GM19238 (cell line): ENCODE measurements at regions not wholly inside any gene's neighbourhood (a gene's known extent, or its start where the extent isn't known, plus 50 kb on each side); places are given as distances from the start of the nearest gene placed in this dataset.

ENCODE experiments used
- DNase-seq: peaks from one replicate; pipeline ENCODE4 v3.0.0; 2011; ENCODE audit warnings: low spot score; ENCODE audit not compliant: insufficient read length

GRCh38 chr3:174640932-174641331 is 218.2 kb upstream of the NAALADL2 start:
- no peak for DNase-seq

GRCh38 chr3:174644287-174644686 is 214.8 kb upstream of the NAALADL2 start:
- DNase-seq, result no peak

- DNase-seq, result no peak
Observed at GRCh38 chr3:174651951-174652350, 207.2 kb upstream of the NAALADL2 start.

- no peak for DNase-seq
Observed at GRCh38 chr3:174659511-174659910, 199.6 kb upstream of the NAALADL2 start.

GRCh38 chr3:174662653-174663052 is 196.5 kb upstream of the NAALADL2 start:
- no peak for DNase-seq

- DNase-seq, result no peak
Observed at GRCh38 chr3:174667386-174667785, 191.7 kb upstream of the NAALADL2 start.

- no peak for DNase-seq
Observed at GRCh38 chr3:174675406-174675805, 183.7 kb upstream of the NAALADL2 start.

GRCh38 chr3:174681784-174682183 is 177.3 kb upstream of the NAALADL2 start:
- DNase-seq, result no peak

- no peak for DNase-seq
Observed at GRCh38 chr3:174685796-174686195, 173.3 kb upstream of the NAALADL2 start.

GRCh38 chr3:174697310-174697709 is 161.8 kb upstream of the NAALADL2 start:
- DNase-seq, result no peak

- DNase-seq, result no peak
Observed at GRCh38 chr3:174700736-174701135, 158.4 kb upstream of the NAALADL2 start.

GRCh38 chr3:174710612-174711011 is 148.5 kb upstream of the NAALADL2 start:
- DNase-seq, result no peak

- no peak for DNase-seq
Observed at GRCh38 chr3:174715386-174715785, 143.7 kb upstream of the NAALADL2 start.

- no peak for DNase-seq
Observed at GRCh38 chr3:174716956-174717505, 142.1 kb upstream of the NAALADL2 start.

- DNase-seq, result no peak
Observed at GRCh38 chr3:174720717-174721116, 138.4 kb upstream of the NAALADL2 start.

GRCh38 chr3:174725303-174725702 is 133.8 kb upstream of the NAALADL2 start:
- DNase-seq, result no peak

- no peak for DNase-seq
Observed at GRCh38 chr3:174737966-174738365, 121.2 kb upstream of the NAALADL2 start.

GRCh38 chr3:174749143-174749542 is 110.0 kb upstream of the NAALADL2 start:
- no peak for DNase-seq

GRCh38 chr3:174755833-174756829 is 103.0 kb upstream of the NAALADL2 start:
- no peak for DNase-seq

- DNase-seq, result no peak
Observed at GRCh38 chr3:174758943-174759342, 100.2 kb upstream of the NAALADL2 start.

GRCh38 chr3:174767406-174767805 is 91.7 kb upstream of the NAALADL2 start:
- no peak for DNase-seq

- no peak for DNase-seq
Observed at GRCh38 chr3:174767853-174768382, 91.2 kb upstream of the NAALADL2 start.
